ENCODE measurements at regions not wholly inside any gene's neighbourhood (a gene's known extent, or its start where the extent isn't known, plus 50 kb on each side); places are given as distances from the start of the nearest gene placed in this dataset.

DNA sequence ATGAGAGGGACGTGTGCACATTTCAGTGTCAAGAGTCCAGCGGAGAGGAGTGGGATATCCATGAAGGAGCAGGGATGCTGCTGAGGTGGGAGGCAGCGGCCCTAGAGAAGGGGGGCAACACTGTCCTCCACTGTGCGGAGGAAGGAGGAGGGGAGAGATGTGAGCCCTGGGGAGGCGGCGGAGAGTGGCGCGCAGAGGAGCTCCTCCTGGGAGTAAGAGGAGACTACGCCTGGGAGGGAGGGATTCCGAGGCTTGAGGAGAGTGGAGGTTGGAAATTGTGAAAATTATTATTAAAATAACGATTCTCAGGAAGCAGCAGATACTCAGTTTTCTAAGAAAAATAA, 142.7 kb downstream of the CEP57L1 start:
- H3K36me3 ChIP-seq: no peaks in the 10 kb centered on the region
- no peaks in the 10 kb centered on the region for H3K9me3 ChIP-seq
- no peak overlapping the region for H3K4me3 ChIP-seq
- no peak overlapping the region for H3K27ac ChIP-seq
- no peak for DNase-seq (ENCODE audit: low spot score)
- TF ChIP-seq CTCF (IDR thresholded peaks at IDR 0.05): no peak
- H3K27me3 ChIP-seq: no peaks in the 10 kb centered on the region
- peaks cover 0 to 26% of the 10 kb centered on the region in 2 donors for H3K4me1 ChIP-seq

- TF ChIP-seq CTCF (IDR thresholded peaks at IDR 0.05): no peak
- Histone ChIP-seq H3K27me3 (no peaks in the 10 kb centered on the region), H3K9me3 (no peaks in the 10 kb centered on the region), H3K4me3 (no peak overlapping the region), H3K27ac (peak overlapping the region in 1 of 2 donors; percentile 20), H3K36me3 (no peaks in the 10 kb centered on the region), H3K4me1 (peaks cover 0 to 26% of the 10 kb centered on the region in 2 donors)
- no peak for DNase-seq (ENCODE audit: low spot score)
These were observed 142.0 kb downstream of the CEP57L1 start for GRCh38 chr6:109237077-109237985.

- no peaks in the 10 kb centered on the region for H3K36me3 ChIP-seq
- H3K27ac ChIP-seq: no peak overlapping the region
- H3K9me3 ChIP-seq: no peaks in the 10 kb centered on the region
- DNase-seq (ENCODE audit: low spot score): no peak
- no peaks in the 10 kb centered on the region for H3K27me3 ChIP-seq
- H3K4me3 ChIP-seq: no peak overlapping the region
- TF ChIP-seq CTCF (IDR thresholded peaks at IDR 0.05): no peak
- peaks cover 0 to 25% of the 10 kb centered on the region in 2 donors for H3K4me1 ChIP-seq
These were observed 141.1 kb downstream of the CEP57L1 start for GRCh38 chr6:109236115-109237076.

DNA sequence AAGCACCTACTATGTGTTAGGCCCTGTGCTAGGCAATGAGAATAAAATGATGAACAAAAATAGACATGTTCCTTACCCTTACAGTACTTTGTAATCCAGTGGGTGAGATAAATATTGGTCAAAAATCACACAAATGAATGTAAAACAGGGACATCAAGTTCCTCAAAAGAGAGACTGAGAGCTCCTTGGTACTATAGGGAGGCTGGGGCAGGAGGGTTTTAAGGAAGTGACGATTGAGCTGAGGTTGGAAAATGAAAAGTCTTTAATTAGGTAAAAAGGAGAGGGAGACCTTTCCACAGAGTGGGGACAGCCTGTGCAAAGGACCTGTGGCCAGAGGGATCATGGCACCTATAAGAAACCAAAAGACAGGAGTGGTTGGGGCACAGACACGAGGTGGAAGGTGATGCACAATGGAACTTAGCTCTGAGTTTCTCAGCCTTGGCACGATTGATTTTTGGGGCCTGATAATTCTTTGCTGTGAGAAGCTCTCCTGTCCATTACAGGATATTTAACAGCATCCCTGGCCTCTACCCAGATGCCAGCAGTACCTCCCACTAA, 140.3 kb downstream of the CEP57L1 start:
- TF ChIP-seq CTCF (IDR thresholded peaks at IDR 0.05): no peak

DNA sequence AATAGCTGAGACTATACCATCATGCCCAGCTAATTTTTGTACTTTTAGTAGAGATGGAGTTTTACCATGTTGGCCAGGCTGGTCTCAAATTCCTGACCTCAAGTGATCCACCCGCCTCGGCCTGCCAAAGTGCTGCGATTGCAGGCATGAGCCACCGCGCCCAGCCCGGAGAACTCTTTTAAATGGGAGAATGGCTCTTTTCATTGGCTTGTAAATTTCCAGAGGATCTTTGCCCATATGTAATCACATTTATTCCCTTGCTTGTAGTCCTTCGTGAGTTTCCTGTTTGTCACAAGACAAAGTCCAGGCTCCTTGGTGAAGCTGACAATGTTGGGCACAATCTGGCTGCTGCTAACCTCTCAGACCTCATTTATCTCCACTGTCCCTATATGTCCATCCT, 135.1 kb downstream of the CEP57L1 start:
- no peaks in the 10 kb centered on the region for H3K4me1 ChIP-seq
- H3K27me3 ChIP-seq: no peaks in the 10 kb centered on the region
- no peaks in the 10 kb centered on the region for H3K9me3 ChIP-seq
- TF ChIP-seq CTCF (IDR thresholded peaks at IDR 0.05): no peak
- H3K36me3 ChIP-seq: no peaks in the 10 kb centered on the region
- no peak overlapping the region for H3K4me3 ChIP-seq
- H3K27ac ChIP-seq: no peak overlapping the region
- DNase-seq (ENCODE audit: low spot score): no peak

More for the DNA sequence above, 140.3 kb downstream of the CEP57L1 start:
- Histone ChIP-seq H3K9me3 (no peaks in the 10 kb centered on the region), H3K36me3 (no peaks in the 10 kb centered on the region), H3K4me1 (peaks cover 0 to 17% of the 10 kb centered on the region in 2 donors), H3K27ac (no peak overlapping the region), H3K4me3 (no peak overlapping the region), H3K27me3 (no peaks in the 10 kb centered on the region)
- DNase-seq (ENCODE audit: low spot score): no peak

Measured in right atrium auricular region (tissue), 2 donors.